GM12873 (cell line): ENCODE measurements at regions not wholly inside any gene's neighbourhood (a gene's known extent, or its start where the extent isn't known, plus 50 kb on each side); places are given as distances from the start of the nearest gene placed in this dataset.

Experiments used
- CTCF ChIP-seq: IDR thresholded peaks from 2 replicates; pipeline ENCODE4 v1.5.1; 2012; ENCODE audit warnings: low read depth, mild to moderate bottlenecking, moderate library complexity, low read length, control low read depth; ENCODE audit not compliant: insufficient read depth; ENCODE audit errors: missing control alignments

- TF ChIP-seq CTCF: no peak
These were observed 71.6 kb downstream of the ASCL4 start for GRCh38 chr12:107845980-107846659.

DNA sequence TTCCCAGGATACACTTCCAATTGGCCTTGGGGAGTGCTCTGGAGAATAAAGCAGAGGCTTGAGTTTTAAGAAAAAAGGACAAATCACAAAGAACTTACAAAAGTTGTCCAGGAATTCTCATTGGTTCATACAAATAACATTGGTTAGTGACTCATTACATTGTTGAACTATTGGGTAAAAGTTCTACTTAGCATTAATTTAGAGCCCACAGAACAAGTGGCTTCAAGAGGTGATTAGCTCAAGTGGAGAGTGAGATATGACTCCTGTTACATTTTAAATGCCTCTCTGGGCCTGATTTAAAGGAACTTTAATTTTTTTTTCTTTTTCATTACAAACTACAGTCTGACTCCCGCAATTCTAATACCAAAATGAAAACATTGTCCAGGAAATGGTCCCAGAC is 72.9 kb downstream of the ASCL4 start:
- no peak for TF ChIP-seq CTCF

GRCh38 chr12:107847830-107848229 is 73.3 kb downstream of the ASCL4 start:
- TF ChIP-seq CTCF: no peak

DNA sequence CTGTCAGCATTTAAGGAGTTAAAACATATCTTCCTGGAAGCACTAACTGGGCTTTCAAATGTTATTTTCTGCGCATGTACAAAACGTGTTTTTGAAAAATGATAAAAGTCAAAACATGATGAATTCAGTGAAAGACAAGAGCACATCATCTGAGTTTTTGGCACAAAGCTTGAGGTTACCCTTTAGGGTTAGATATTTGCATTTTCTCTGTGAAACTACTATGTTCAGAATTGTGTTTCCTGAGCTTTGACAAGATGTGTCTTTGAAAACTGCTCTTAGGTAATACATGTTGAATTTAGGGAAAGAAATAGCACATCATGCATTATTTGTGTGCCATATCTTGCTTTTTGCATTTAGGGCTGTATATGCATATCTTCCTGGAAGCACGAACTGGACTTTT is 79.0 kb downstream of the ASCL4 start:
- TF ChIP-seq CTCF: no peak

- no peak for TF ChIP-seq CTCF
These were observed 81.0 kb downstream of the ASCL4 start for GRCh38 chr12:107855471-107855870.

DNA sequence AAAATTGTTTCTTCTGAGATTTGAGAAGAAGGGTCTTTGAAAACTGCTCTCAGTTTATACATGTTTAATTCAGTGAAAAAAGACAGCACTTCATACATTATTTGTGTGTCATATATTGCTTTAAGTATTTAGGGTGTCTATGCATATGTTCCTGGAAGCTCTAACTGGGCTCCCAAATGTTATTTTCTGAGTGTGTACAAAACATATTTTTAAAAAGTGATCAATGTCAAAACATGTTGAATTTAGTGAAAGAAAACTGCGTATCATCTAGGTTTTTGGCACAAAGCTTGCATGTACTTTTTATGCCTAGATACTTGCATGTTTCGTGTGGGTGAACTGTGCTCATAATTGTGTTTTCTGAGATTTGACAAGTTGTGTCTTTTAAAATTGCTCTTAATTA is 81.6 kb downstream of the ASCL4 start:
- no peak for TF ChIP-seq CTCF

DNA sequence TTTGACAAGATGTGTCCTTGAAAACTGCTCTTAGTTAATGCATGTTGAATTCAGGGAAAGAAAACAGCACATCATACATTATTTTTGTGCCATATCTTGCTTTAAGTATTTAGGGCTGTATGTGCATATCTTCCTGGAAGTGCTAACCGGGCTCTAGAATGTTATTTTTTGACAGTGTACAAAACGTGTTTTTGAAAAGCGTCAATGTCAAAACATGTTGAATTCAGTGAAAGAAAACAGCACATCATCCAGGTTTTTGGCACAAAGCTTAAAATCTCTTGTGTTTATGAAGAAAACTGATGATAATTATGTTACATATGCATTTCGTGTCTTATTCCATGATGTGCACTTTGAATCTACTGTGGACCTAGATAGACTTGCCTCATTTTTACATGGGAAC is 82.7 kb downstream of the ASCL4 start:
- no peak for TF ChIP-seq CTCF
